ENCODE measurements at regions not wholly inside any gene's neighbourhood (a gene's known extent, or its start where the extent isn't known, plus 50 kb on each side); places are given as distances from the start of the nearest gene placed in this dataset.
"Not testable (repeated sequence)": the region's sequence is repeated elsewhere in the genome, so short reads cannot be mapped to it uniquely, and the experiment has no call there.

- no peak for DNase-seq
Observed at GRCh38 chr16:88128556-88128955, 177.3 kb downstream of the BANP start.

GRCh38 chr16:88129133-88129532 is 177.9 kb downstream of the BANP start:
- DNase-seq = not testable (repeated sequence)

- DNase-seq = no peak
Observed at GRCh38 chr16:88130016-88130415, 178.8 kb downstream of the BANP start.

- no peak for DNase-seq
Observed at GRCh38 chr16:88130681-88131080, 179.4 kb downstream of the BANP start.

- DNase-seq = no peak
Observed at GRCh38 chr16:88131256-88131655, 180.0 kb downstream of the BANP start.

- DNase-seq = no peak
Observed at GRCh38 chr16:88131966-88132365, 180.7 kb downstream of the BANP start.

GRCh38 chr16:88132836-88133506 is 181.7 kb downstream of the BANP start:
- DNase-seq = no peak

GRCh38 chr16:88133507-88133843 is 182.2 kb downstream of the BANP start:
- no peak for DNase-seq

GRCh38 chr16:88134172-88134898 is 183.1 kb downstream of the BANP start:
- DNase-seq = not testable (repeated sequence)

GRCh38 chr16:88134899-88135682 is 183.9 kb downstream of the BANP start:
- DNase-seq = not testable (repeated sequence)

- peak; percentile 51 for DNase-seq
Observed at GRCh38 chr16:88136211-88136713, 185.0 kb downstream of the BANP start.

- not testable (repeated sequence) for DNase-seq
Observed at GRCh38 chr16:88136939-88137338, 185.7 kb downstream of the BANP start.

GRCh38 chr16:88139141-88139540 is 187.9 kb downstream of the BANP start:
- DNase-seq = not testable (repeated sequence)

GRCh38 chr16:88140195-88140594 is 189.0 kb downstream of the BANP start:
- DNase-seq = not testable (repeated sequence)

GRCh38 chr16:88141580-88141979 is 190.3 kb downstream of the BANP start:
- no peak for DNase-seq

GRCh38 chr16:88142056-88142935 is 191.1 kb downstream of the BANP start:
- not testable (repeated sequence) for DNase-seq

GRCh38 chr16:88143122-88144027 is 192.1 kb downstream of the BANP start:
- peak; percentile 49 for DNase-seq

- DNase-seq = peak; percentile 36
Observed at GRCh38 chr16:88144028-88144511, 192.8 kb downstream of the BANP start.

- not testable (repeated sequence) for DNase-seq
Observed at GRCh38 chr16:88145376-88145775, 194.1 kb downstream of the BANP start.

- DNase-seq = not testable (repeated sequence)
Observed at GRCh38 chr16:88145824-88146405, 194.7 kb downstream of the BANP start.

GRCh38 chr16:88148078-88148477 is 196.8 kb downstream of the BANP start:
- not testable (repeated sequence) for DNase-seq
